Stromal cell of bone marrow (primary cell): ENCODE measurements at regions not wholly inside any gene's neighbourhood (a gene's known extent, or its start where the extent isn't known, plus 50 kb on each side); places are given as distances from the start of the nearest gene placed in this dataset.
"Not testable (repeated sequence)": the region's sequence is repeated elsewhere in the genome, so short reads cannot be mapped to it uniquely, and the experiment has no call there.

Source experiments
- DNase-seq: peaks from one replicate; pipeline ENCODE4 v3.0.0-alpha.2; 2012; ENCODE audit warnings: low read depth

DNA sequence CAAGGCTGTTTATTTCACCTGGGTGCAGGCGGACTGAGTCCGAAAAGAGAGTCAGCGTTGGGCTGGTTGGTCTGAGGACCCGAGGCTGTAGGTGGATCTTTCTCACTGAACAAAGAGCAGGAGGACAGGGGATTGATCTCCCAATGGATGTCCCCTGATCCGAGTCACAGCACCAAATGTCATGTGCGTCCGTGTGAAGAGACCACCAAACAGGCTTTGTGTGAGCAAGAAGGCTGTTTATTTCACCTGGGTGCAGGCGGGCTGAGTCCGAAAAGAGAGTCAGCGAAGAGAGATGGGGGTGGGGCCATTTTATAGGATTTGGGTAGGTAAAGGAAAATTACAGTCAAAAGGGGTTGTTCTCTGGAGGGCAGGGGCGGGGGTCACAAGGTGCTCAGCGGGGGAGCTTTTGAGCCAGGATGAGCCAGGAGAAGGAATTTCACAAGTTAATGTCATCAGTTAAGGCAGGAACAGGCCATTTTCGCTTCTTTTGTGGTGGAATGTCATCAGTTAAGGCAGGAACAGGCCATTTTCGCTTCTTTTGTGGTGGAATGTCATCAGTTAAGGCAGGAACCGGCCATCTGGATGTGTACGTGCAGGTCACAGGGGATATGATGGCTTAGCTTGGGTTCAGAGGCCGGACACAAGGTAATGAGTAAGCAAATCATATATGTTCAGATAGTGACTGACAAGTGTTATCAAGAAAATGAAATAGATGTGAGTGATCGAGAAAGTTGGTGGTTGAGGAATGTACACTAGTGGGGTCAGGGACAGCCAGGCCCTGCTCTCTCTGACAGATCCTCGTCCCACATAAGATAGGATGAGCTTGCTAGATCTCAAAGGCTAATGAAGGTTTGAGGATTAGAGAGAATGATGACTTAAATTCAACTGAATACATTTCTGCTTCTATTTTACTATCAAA lies 760.0 kb downstream of the KCNT2 start:
- not testable (repeated sequence) for DNase-seq

DNA sequence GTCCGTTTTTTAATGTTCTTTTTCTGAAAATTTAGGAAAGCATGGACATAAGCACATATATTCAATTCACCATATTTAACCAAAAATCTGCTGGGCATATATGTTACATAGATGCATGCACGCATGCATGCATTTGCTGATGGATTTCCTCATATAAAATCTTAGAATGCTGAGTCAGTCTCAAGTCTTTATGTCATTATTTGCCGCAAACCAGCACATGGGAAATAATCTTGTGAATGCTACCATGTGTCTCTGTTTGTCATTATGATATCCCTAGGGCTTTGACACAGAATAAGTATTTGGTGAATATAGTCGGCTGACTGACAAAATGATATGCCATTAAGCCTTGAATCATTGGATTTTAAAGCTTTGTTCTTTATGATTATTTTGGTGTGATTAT lies 776.5 kb downstream of the KCNT2 start:
- DNase-seq = no peak

DNA sequence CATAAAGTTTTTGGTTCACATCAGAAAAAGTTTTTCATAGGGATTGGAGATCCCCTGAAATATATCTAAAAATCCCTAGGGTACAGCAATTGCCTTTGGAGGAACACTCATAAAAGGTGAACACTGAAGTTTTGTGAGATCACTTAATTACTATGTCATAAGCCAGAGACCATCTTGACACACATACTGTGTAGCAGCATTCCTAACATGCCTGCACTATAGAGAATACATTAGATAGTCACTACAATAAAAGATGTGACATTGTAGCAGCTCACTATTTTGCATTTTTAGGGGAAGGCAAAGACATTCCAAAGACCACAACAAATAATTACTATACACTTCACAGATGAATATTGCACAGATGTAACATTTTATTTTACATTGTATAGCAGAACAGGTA lies 779.9 kb downstream of the KCNT2 start:
- no peak for DNase-seq

DNA sequence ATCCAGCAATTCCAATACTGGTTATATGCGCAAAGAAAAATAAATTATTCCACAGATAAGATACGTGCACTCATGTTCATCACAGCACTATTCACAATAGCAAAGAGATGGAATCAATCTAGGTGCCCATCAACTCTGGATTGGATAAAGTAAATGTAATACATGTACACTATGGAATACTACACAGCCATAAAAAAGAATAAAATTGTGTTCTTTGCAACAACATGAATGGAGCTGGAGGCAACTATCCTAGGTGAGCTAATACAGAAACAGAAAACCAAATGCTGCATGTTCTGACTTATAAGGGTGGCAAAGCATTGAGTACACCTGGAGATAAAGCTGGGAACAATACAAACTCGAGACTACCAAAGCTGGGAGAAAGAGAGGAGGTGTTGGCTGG lies 787.3 kb downstream of the KCNT2 start:
- no peak for DNase-seq

GRCh38 chr1:195806060-195806459 lies 802.2 kb downstream of the KCNT2 start:
- no peak for DNase-seq

DNA sequence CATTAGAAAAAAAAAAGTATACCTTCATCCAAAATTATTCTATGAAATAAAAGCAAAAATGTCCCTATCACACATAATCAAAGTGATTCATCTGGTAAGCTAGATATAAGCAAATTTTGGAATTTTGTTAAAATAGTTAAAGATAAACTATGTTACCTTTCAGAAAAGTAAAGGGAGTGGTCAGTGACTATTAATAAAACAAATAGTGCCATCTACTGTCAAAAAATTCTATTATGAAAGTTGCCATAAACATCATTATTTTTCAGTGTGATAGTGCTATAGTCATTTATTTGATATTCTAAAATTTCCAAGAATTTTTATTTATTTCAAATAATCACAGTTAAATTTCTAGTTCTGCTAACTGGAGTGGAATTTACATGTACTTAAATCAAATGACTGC lies 803.7 kb downstream of the KCNT2 start:
- DNase-seq = no peak

- DNase-seq = no peak
Observed at GRCh38 chr1:195799016-195799415, 809.2 kb downstream of the KCNT2 start.

GRCh38 chr1:195794225-195794624 lies 814.0 kb downstream of the KCNT2 start:
- no peak for DNase-seq

DNA sequence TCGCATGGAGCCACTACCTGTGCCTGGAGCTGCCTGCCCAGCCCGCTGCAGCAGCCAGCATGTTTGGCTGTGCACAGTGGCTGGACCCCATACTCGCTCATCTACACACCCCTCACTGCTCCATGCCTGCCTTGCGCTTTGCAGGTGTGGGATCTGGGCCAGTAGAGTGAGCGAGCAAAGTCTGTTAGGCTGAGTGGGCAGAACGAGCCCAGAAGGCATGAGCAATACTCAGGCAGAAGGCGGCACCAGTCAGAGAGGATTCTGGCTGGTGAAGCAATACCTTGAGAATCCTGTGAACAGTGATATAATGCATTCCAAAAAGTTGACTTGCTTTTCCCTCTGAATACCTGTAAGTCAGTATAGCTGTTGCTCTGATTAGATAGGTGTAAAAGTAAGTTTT lies 816.4 kb downstream of the KCNT2 start:
- DNase-seq = no peak

GRCh38 chr1:195790514-195791168 lies 817.6 kb downstream of the KCNT2 start:
- DNase-seq = no peak

GRCh38 chr1:195789321-195789720 lies 818.9 kb downstream of the KCNT2 start:
- no peak for DNase-seq

DNA sequence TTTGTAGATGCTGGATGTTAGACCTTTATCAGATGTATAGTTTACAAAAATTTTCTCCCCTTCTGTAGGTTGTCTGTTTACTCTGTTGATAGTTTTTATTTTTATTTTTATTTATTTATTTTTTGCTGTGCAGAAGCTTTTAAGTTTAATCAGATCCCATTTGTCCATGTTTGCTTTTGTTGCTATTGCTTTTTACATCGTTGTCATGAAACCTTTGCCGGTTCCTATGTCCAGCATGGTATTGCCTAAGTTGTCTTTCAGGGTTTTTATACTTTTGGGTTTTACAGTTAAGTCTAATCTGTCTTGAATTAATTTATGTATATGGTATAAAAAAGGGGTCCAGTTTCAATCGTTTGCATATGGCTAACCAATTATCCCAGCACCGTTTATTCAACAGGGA lies 819.5 kb downstream of the KCNT2 start:
- no peak for DNase-seq

GRCh38 chr1:195785830-195786229 lies 822.4 kb downstream of the KCNT2 start:
- DNase-seq = no peak

DNA sequence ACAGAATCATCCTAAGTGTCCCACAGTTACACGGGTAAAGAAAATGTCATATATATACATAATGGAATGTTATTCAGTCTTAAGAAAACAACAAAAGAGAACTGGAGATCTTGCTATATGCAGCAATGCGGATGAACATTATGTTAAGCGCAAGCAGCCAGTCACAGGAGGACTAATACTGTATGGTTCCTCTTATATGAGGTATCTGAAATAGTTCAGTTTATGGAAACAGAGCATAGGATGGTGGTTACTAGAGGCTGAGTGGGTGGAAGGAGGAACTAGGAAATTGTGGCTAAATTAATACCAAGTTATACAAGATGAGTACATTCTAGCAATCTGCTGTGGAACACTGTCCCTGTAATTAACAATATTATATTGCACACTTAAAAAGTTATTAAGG lies 834.3 kb downstream of the KCNT2 start:
- no peak for DNase-seq

- no peak for DNase-seq
Observed at GRCh38 chr1:195769461-195769860, 838.8 kb downstream of the KCNT2 start.

DNA sequence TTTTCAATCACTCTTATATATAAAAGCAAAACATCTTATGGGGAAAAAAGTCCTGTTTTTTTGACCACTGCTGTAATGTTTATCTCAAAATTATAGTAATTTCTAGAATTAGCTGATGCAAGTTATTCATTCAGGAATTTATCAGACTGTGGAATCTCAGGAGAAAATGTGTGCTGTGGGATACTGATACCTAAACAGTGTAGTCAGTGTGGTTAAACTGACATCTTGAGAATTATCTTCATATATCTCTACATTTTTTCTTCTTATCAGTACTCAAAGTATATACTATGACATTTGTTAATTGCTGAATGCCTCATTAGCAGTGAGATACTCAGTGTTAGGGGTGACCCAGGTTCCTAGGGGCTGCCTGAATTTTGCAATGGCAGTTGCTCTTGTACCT lies 839.3 kb downstream of the KCNT2 start:
- DNase-seq = no peak

- no peak for DNase-seq
Observed at GRCh38 chr1:195768377-195768776, 839.9 kb downstream of the KCNT2 start.

DNA sequence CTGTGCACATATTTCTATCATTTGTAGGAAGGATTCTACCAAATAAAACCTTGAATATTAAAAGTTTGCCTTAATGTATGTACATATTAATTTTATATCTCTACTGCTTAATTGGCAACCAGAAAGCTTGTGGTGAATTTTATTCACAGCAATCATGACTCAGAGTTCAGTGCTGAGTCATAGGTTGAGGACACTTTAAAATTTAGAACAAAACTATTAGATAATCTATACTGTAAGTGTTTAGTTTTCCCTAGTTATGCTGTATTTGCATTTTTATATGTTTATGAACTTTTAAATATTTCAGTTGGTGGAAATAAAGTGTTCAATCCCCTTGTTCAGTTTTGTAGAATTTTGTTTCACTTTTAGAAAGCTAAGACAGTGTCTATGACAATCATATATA lies 841.5 kb downstream of the KCNT2 start:
- no peak for DNase-seq

GRCh38 chr1:195765099-195765498 lies 843.1 kb downstream of the KCNT2 start:
- no peak for DNase-seq

DNA sequence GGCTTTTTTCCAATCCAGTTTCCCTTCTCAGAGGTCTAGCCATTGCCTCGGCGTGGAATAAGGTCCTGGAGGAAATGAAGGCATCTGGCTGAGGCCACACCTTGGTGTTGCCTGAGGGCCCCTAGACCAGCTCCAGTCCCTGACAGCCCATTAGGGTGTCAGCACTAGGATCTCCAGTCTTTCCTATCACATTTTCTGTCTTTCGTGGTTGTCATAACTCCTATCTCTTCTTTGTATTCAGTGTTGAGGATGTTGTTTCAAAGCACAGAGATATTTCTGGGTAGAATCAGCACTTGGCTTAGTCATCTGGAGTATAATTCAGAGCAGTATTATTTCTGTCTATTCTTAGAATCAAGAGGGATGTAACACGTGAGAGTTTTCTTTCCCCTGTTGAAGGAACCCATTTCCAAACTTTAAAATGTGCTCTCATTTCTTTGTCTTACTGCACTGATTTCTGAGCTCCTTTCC lies 844.3 kb downstream of the KCNT2 start:
- DNase-seq = no peak

DNA sequence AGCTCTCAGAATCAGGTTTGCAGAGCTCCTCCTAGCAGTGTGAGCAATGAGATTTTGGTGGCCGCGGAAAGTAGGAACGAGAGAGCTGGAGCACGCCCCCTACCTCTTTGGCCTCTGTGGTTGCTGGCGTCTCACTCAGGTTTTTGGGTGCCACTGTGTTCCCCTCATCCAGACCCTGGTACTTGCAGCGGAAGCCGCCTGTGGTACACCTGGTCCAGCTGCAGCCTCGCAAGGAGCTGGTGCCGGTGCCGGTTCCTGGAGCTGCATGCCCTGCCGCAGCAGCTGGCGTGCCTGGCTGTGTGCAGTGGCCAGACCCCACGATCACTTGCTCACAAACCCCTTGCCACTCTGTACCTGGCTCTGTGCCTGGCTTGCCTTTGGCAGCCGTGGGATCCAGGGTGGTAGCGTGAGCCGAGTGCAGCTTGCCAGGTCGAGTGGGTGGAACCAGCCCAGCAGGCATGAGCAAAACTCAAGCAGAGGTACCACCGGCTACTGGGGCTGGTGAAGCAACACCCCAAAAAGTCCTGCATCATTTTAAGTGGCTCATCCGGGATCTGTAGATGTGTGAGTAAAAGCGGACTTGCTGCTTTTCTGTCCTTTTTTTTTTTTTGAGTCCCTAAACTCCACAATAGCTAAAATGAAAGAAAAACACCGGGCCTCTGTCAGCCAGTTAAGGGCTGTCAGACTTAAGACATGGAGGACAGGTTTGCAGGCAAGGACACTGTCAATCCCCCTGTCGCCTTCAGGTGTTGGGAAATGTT lies 844.9 kb downstream of the KCNT2 start:
- no peak for DNase-seq

DNA sequence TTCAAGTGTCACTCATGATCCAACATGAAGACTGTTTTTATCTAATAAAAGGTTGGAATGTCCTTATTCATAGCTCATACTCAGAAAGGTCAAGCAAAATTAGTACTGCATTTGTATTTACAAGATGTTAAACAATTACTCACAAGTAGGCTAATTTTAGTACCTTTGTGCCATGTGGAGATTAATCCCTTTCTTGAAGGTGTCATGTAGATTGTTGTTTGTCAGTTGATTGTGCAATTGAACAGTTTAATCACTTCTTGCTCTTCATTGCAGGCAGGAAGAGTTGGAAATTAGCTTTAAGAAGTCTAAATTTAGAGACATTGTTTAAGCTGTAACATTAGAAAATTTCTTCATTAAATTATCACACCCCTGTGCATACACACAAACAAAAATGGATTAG lies 847.1 kb downstream of the KCNT2 start:
- no peak for DNase-seq

DNA sequence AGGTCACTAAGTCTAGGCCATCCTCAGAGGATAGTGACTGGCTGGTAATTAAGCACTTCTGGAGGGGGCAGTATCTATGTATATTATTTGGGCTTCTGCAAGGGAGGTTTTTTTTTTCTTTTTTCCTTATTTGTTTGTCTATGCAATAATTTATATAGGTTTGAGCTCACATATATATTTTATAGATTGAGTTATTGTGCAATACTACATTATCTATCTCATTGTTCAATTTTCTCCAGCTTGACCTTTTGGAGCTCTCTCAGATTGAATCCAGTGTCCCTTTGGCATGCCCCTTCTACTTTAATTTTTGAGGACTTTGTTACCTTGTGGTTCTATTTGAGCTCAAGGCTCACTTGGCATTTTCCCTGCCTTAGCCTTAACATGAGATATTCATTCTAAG lies 852.1 kb downstream of the KCNT2 start:
- no peak for DNase-seq
